HL-60 (cell line): ENCODE measurements at regions not wholly inside any gene's neighbourhood (a gene's known extent, or its start where the extent isn't known, plus 50 kb on each side); places are given as distances from the start of the nearest gene placed in this dataset.

Experiments
- POLR2AphosphoS5 ChIP-seq: IDR thresholded peaks from 2 replicates; pipeline ENCODE4 v1.6.1; 2012; ENCODE audit warnings: low read depth
- TF ChIP-seq, protein P1 (sequence below): IDR thresholded peaks from one replicate; pipeline ENCODE4 v1.5.1; 2011; ENCODE audit warnings: low read length, control low read depth, inconsistent platforms; ENCODE audit not compliant: insufficient read depth

DNA sequence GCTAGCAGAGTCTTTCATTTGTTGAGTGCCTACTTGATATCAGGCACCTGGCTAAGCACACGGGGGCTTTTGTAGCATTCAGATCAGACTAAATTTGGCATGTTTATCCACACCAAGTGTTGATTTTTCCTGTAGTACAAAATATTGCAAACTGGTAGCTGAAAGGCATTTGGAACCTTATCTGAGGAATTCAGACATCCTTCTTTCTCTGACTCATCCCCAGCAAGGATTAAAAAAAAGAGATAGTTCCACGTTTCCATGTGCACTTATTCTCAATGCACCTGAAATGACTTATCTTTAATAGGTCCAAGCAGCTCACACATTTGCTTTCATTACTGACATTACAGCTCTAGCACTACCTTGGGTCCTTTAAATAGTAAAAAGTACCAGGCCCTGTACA, 786.0 kb upstream of the GRM7 start:
- TF ChIP-seq, protein P1, sequence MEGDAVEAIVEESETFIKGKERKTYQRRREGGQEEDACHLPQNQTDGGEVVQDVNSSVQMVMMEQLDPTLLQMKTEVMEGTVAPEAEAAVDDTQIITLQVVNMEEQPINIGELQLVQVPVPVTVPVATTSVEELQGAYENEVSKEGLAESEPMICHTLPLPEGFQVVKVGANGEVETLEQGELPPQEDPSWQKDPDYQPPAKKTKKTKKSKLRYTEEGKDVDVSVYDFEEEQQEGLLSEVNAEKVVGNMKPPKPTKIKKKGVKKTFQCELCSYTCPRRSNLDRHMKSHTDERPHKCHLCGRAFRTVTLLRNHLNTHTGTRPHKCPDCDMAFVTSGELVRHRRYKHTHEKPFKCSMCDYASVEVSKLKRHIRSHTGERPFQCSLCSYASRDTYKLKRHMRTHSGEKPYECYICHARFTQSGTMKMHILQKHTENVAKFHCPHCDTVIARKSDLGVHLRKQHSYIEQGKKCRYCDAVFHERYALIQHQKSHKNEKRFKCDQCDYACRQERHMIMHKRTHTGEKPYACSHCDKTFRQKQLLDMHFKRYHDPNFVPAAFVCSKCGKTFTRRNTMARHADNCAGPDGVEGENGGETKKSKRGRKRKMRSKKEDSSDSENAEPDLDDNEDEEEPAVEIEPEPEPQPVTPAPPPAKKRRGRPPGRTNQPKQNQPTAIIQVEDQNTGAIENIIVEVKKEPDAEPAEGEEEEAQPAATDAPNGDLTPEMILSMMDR: no peak
- no peak for TF ChIP-seq POLR2AphosphoS5
